ENCODE measurements at regions not wholly inside any gene's neighbourhood (a gene's known extent, or its start where the extent isn't known, plus 50 kb on each side); places are given as distances from the start of the nearest gene placed in this dataset.
"Not testable (repeated sequence)": the region's sequence is repeated elsewhere in the genome, so short reads cannot be mapped to it uniquely, and the experiment has no call there.

- DNase-seq (ENCODE audit: low read depth): no peak
Measured at GRCh38 chr4:170990989-170991589, 822.1 kb upstream of the GALNTL6 start.

GRCh38 chr4:170988446-170988845 lies 824.8 kb upstream of the GALNTL6 start:
- DNase-seq (ENCODE audit: low read depth): no peak

GRCh38 chr4:170979736-170980135 lies 833.5 kb upstream of the GALNTL6 start:
- no peak for DNase-seq (ENCODE audit: low read depth)

GRCh38 chr4:170978990-170979389 lies 834.2 kb upstream of the GALNTL6 start:
- no peak for DNase-seq (ENCODE audit: low read depth)

- DNase-seq (ENCODE audit: low read depth): no peak
Measured at GRCh38 chr4:170949084-170949483, 859.3 kb upstream of the AADAT start.

- DNase-seq (ENCODE audit: low read depth): no peak
Measured at GRCh38 chr4:170940043-170940724, 850.4 kb upstream of the AADAT start.

- no peak for DNase-seq (ENCODE audit: low read depth)
Measured at GRCh38 chr4:170938588-170938987, 848.8 kb upstream of the AADAT start.

- DNase-seq (ENCODE audit: low read depth): no peak
Measured at GRCh38 chr4:170931321-170931720, 841.6 kb upstream of the AADAT start.

GRCh38 chr4:170888660-170889059 lies 798.9 kb upstream of the AADAT start:
- no peak for DNase-seq (ENCODE audit: low read depth)

GRCh38 chr4:170887396-170887795 lies 797.6 kb upstream of the AADAT start:
- DNase-seq (ENCODE audit: low read depth): no peak

GRCh38 chr4:170884969-170885570 lies 795.3 kb upstream of the AADAT start:
- DNase-seq (ENCODE audit: low read depth): no peak

GRCh38 chr4:170881646-170882045 lies 791.9 kb upstream of the AADAT start:
- DNase-seq (ENCODE audit: low read depth): not testable (repeated sequence)

GRCh38 chr4:170875868-170876267 lies 786.1 kb upstream of the AADAT start:
- DNase-seq (ENCODE audit: low read depth): no peak

GRCh38 chr4:170872794-170873193 lies 783.0 kb upstream of the AADAT start:
- no peak for DNase-seq (ENCODE audit: low read depth)

- DNase-seq (ENCODE audit: low read depth): no peak
Measured at GRCh38 chr4:170868170-170868569, 778.4 kb upstream of the AADAT start.

- DNase-seq (ENCODE audit: low read depth): no peak
Measured at GRCh38 chr4:170854097-170854496, 764.3 kb upstream of the AADAT start.

- no peak for DNase-seq (ENCODE audit: low read depth)
Measured at GRCh38 chr4:170853422-170854021, 763.8 kb upstream of the AADAT start.

GRCh38 chr4:170849969-170850368 lies 760.2 kb upstream of the AADAT start:
- no peak for DNase-seq (ENCODE audit: low read depth)

GRCh38 chr4:170827562-170828274 lies 738.0 kb upstream of the AADAT start:
- no peak for DNase-seq (ENCODE audit: low read depth)

- DNase-seq (ENCODE audit: low read depth): no peak
Measured at GRCh38 chr4:170818786-170819185, 729.0 kb upstream of the AADAT start.

- DNase-seq (ENCODE audit: low read depth): no peak
Measured at GRCh38 chr4:170805352-170805751, 715.6 kb upstream of the AADAT start.

- DNase-seq (ENCODE audit: low read depth): no peak
Measured at GRCh38 chr4:170804930-170805329, 715.2 kb upstream of the AADAT start.

GRCh38 chr4:170803492-170803891 lies 713.7 kb upstream of the AADAT start:
- no peak for DNase-seq (ENCODE audit: low read depth)
